Stimulated activated naive CD8-positive, alpha-beta T cell treated with anti-CD3 and anti-CD28 coated beads, Interleukin-15, amount 100 ng/mL, for 72 hours (primary cell): ENCODE measurements at regions not wholly inside any gene's neighbourhood (a gene's known extent, or its start where the extent isn't known, plus 50 kb on each side); places are given as distances from the start of the nearest gene placed in this dataset.

Experiments
- ATAC-seq: fragments of 150-1000 bp; cut with Tn5 transposase; 2 replicates; pipeline ENCODE4 v1.10.0; 2021; ENCODE audit warnings: mild to moderate bottlenecking, moderate library complexity
- DNase-seq, 2 donors: peaks; one replicate each; pipeline ENCODE4 v3.0.0; 2021 to 2022
- H3K27ac Mint-ChIP-seq, 2 donors: one replicate each; pipeline ENCODE4 v1.8.0; 2022; ENCODE audit warnings: mild to moderate bottlenecking in 2 of 2, mixed read lengths in 2 of 2, moderate library complexity in 2 of 2
- H3K27me3 Mint-ChIP-seq: one replicate; pipeline ENCODE4 v1.8.0; 2022; ENCODE audit warnings: mixed read lengths
- H3K4me1 Mint-ChIP-seq: one replicate; pipeline ENCODE4 v1.8.0; 2022; ENCODE audit warnings: mild to moderate bottlenecking, mixed read lengths
- H3K4me3 Mint-ChIP-seq, 2 donors: one replicate each; pipeline ENCODE4 v1.8.0; 2022; ENCODE audit warnings: mild to moderate bottlenecking in 2 of 2, mixed read lengths in 2 of 2, moderate library complexity in 1 of 2
- H3K9me3 Mint-ChIP-seq, 2 donors: one replicate each; pipeline ENCODE4 v1.8.0; 2022; ENCODE audit warnings: mixed read lengths in 2 of 2

- H3K27ac Mint-ChIP-seq: peak overlapping the region in 1 of 2 donors; percentile 71
- H3K27me3 Mint-ChIP-seq: no peaks in the 10 kb centered on the region
- H3K4me3 Mint-ChIP-seq: no peak overlapping the region
- DNase-seq (no peak), ATAC-seq (no peak)
- H3K9me3 Mint-ChIP-seq: no peaks in the 10 kb centered on the region
- peaks cover 13% of the 10 kb centered on the region for H3K4me1 Mint-ChIP-seq
These were observed 84.5 kb upstream of the NMNAT3 start for GRCh38 chr3:139762302-139762701.

GRCh38 chr3:139759470-139759869 is 81.7 kb upstream of the NMNAT3 start:
- Mint-ChIP-seq H3K4me3 (no peak overlapping the region), H3K9me3 (no peaks in the 10 kb centered on the region), H3K27ac (no peak overlapping the region), H3K27me3 (no peaks in the 10 kb centered on the region), H3K4me1 (peaks cover 12% of the 10 kb centered on the region)
- DNase-seq: no peak
- ATAC-seq: no peak

GRCh38 chr3:139758654-139759291 is 81.0 kb upstream of the NMNAT3 start:
- no peaks in the 10 kb centered on the region for H3K9me3 Mint-ChIP-seq
- H3K4me1 Mint-ChIP-seq: peaks cover 7% of the 10 kb centered on the region
- ATAC-seq (no peak), DNase-seq (no peak)
- no peak overlapping the region for H3K27ac Mint-ChIP-seq
- H3K4me3 Mint-ChIP-seq: no peak overlapping the region
- H3K27me3 Mint-ChIP-seq: no peaks in the 10 kb centered on the region

GRCh38 chr3:139757448-139758030 is 79.8 kb upstream of the NMNAT3 start:
- ATAC-seq: no peak
- Mint-ChIP-seq H3K4me1 (no peaks in the 10 kb centered on the region), H3K9me3 (no peaks in the 10 kb centered on the region)

GRCh38 chr3:139756529-139757103 is 78.8 kb upstream of the NMNAT3 start:
- ATAC-seq: peak; percentile 43
- Mint-ChIP-seq H3K27ac (no peak overlapping the region), H3K9me3 (no peaks in the 10 kb centered on the region), H3K27me3 (no peaks in the 10 kb centered on the region), H3K4me3 (no peak overlapping the region), H3K4me1 (no peaks in the 10 kb centered on the region)
- no peak for DNase-seq

More at GRCh38 chr3:139757448-139758030, 79.8 kb upstream of the NMNAT3 start:
- Mint-ChIP-seq H3K27me3 (no peaks in the 10 kb centered on the region), H3K4me3 (no peak overlapping the region), H3K27ac (no peak overlapping the region)
- DNase-seq: no peak

- no peaks in the 10 kb centered on the region for H3K4me1 Mint-ChIP-seq
- H3K4me3 Mint-ChIP-seq: no peak overlapping the region
- ATAC-seq (peak; percentile 10), DNase-seq (no peak)
- no peaks in the 10 kb centered on the region for H3K27me3 Mint-ChIP-seq
- H3K27ac Mint-ChIP-seq: no peak overlapping the region
- peaks cover 0 to 9% of the 10 kb centered on the region in 2 donors for H3K9me3 Mint-ChIP-seq
These were observed 77.8 kb upstream of the NMNAT3 start for GRCh38 chr3:139755551-139755950.

- Mint-ChIP-seq H3K27me3 (no peaks in the 10 kb centered on the region), H3K27ac (no peak overlapping the region), H3K9me3 (peaks cover 19 to 29% of the 10 kb centered on the region in 2 donors), H3K4me1 (no peaks in the 10 kb centered on the region), H3K4me3 (no peak overlapping the region)
- no peak for ATAC-seq
- DNase-seq: no peak
These were observed 74.0 kb upstream of the NMNAT3 start for GRCh38 chr3:139751789-139752188.

- peaks cover 20 to 31% of the 10 kb centered on the region in 2 donors for H3K9me3 Mint-ChIP-seq
- H3K27ac Mint-ChIP-seq: no peak overlapping the region
- no peaks in the 10 kb centered on the region for H3K27me3 Mint-ChIP-seq
- DNase-seq (no peak), ATAC-seq (no peak)
- no peak overlapping the region for H3K4me3 Mint-ChIP-seq
- H3K4me1 Mint-ChIP-seq: no peaks in the 10 kb centered on the region
These were observed 68.7 kb upstream of the NMNAT3 start for GRCh38 chr3:139746481-139746880.

GRCh38 chr3:139745831-139746230 is 68.1 kb upstream of the NMNAT3 start:
- H3K27me3 Mint-ChIP-seq: no peaks in the 10 kb centered on the region
- DNase-seq: no peak
- ATAC-seq: no peak
- no peak overlapping the region for H3K27ac Mint-ChIP-seq
- no peaks in the 10 kb centered on the region for H3K4me1 Mint-ChIP-seq
- peaks cover 20 to 25% of the 10 kb centered on the region in 2 donors for H3K9me3 Mint-ChIP-seq
- no peak overlapping the region for H3K4me3 Mint-ChIP-seq

- Mint-ChIP-seq H3K4me1 (no peaks in the 10 kb centered on the region), H3K4me3 (no peak overlapping the region), H3K9me3 (peaks cover 0 to 1% of the 10 kb centered on the region in 2 donors), H3K27ac (no peak overlapping the region), H3K27me3 (peaks cover 9% of the 10 kb centered on the region)
- DNase-seq (no peak), ATAC-seq (no peak)
These were observed 60.9 kb upstream of the NMNAT3 start for GRCh38 chr3:139738697-139739096.

- Mint-ChIP-seq H3K27me3 (peaks cover 15% of the 10 kb centered on the region), H3K9me3 (peaks cover 0 to 7% of the 10 kb centered on the region in 2 donors), H3K4me1 (no peaks in the 10 kb centered on the region), H3K27ac (no peak overlapping the region), H3K4me3 (no peak overlapping the region)
- DNase-seq: no peak
- ATAC-seq: no peak
These were observed 60.0 kb upstream of the NMNAT3 start for GRCh38 chr3:139737682-139738361.

- Mint-ChIP-seq H3K9me3 (peaks cover 0 to 7% of the 10 kb centered on the region in 2 donors), H3K4me3 (no peak overlapping the region), H3K4me1 (no peaks in the 10 kb centered on the region), H3K27me3 (peaks cover 22% of the 10 kb centered on the region), H3K27ac (no peak overlapping the region)
- DNase-seq (no peak), ATAC-seq (no peak)
These were observed 57.4 kb upstream of the NMNAT3 start for GRCh38 chr3:139735191-139735590.

GRCh38 chr3:139732729-139733128 is 55.0 kb upstream of the NMNAT3 start:
- ATAC-seq: no peak
- no peaks in the 10 kb centered on the region for H3K4me1 Mint-ChIP-seq
- no peak for DNase-seq
- H3K27me3 Mint-ChIP-seq: peaks cover 22% of the 10 kb centered on the region
- peaks cover 0 to 7% of the 10 kb centered on the region in 2 donors for H3K9me3 Mint-ChIP-seq
- no peak overlapping the region for H3K27ac Mint-ChIP-seq
- no peak overlapping the region for H3K4me3 Mint-ChIP-seq

- Mint-ChIP-seq H3K4me1 (no peaks in the 10 kb centered on the region), H3K27me3 (peaks cover 23% of the 10 kb centered on the region), H3K27ac (no peak overlapping the region), H3K4me3 (no peak overlapping the region), H3K9me3 (peaks cover 0 to 7% of the 10 kb centered on the region in 2 donors)
- DNase-seq (no peak), ATAC-seq (peak; percentile 5)
These were observed 51.5 kb upstream of the NMNAT3 start for GRCh38 chr3:139729300-139729699.

- DNase-seq (no peak), ATAC-seq (no peak)
- no peak overlapping the region for H3K4me3 Mint-ChIP-seq
- H3K9me3 Mint-ChIP-seq: peaks cover 0 to 3% of the 10 kb centered on the region in 2 donors
- H3K27ac Mint-ChIP-seq: no peak overlapping the region
- peaks cover 24% of the 10 kb centered on the region for H3K27me3 Mint-ChIP-seq
- H3K4me1 Mint-ChIP-seq: no peaks in the 10 kb centered on the region
These were observed 50.6 kb upstream of the NMNAT3 start for GRCh38 chr3:139728414-139728813.
